GM12874 (cell line): ENCODE measurements at regions not wholly inside any gene's neighbourhood (a gene's known extent, or its start where the extent isn't known, plus 50 kb on each side); places are given as distances from the start of the nearest gene placed in this dataset.

Experiments
- TF ChIP-seq, protein P1 (sequence below): IDR thresholded peaks from 2 replicates; pipeline ENCODE4 v1.5.1; 2011; ENCODE audit warnings: low read depth, mild to moderate bottlenecking, control low read depth, low read length, moderate library complexity; ENCODE audit not compliant: insufficient read depth

- TF ChIP-seq, protein P1, sequence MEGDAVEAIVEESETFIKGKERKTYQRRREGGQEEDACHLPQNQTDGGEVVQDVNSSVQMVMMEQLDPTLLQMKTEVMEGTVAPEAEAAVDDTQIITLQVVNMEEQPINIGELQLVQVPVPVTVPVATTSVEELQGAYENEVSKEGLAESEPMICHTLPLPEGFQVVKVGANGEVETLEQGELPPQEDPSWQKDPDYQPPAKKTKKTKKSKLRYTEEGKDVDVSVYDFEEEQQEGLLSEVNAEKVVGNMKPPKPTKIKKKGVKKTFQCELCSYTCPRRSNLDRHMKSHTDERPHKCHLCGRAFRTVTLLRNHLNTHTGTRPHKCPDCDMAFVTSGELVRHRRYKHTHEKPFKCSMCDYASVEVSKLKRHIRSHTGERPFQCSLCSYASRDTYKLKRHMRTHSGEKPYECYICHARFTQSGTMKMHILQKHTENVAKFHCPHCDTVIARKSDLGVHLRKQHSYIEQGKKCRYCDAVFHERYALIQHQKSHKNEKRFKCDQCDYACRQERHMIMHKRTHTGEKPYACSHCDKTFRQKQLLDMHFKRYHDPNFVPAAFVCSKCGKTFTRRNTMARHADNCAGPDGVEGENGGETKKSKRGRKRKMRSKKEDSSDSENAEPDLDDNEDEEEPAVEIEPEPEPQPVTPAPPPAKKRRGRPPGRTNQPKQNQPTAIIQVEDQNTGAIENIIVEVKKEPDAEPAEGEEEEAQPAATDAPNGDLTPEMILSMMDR = no peak
These were observed 72.1 kb upstream of the PARD3B start for GRCh38 chr2:204473224-204473623.

DNA sequence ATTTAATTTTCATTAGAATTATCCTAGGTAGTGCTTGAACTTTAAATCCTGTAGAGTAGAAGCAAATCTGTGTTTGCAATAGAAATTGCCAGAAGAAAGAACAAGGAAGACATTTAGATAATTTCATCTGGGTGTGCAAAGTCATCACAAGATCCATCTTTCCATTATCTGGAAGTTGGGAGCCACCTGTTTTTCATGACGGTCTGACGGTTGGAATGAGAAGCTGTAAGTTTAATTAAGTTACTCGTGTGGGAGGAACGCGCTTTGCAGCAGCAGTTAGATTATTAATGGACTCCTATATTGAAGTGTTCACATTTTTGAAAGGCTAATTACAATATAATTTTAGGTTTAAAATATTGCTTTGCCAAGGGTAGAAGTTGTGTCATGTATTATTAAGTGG, 69.9 kb upstream of the PARD3B start:
- TF ChIP-seq, protein P1 = no peak

DNA sequence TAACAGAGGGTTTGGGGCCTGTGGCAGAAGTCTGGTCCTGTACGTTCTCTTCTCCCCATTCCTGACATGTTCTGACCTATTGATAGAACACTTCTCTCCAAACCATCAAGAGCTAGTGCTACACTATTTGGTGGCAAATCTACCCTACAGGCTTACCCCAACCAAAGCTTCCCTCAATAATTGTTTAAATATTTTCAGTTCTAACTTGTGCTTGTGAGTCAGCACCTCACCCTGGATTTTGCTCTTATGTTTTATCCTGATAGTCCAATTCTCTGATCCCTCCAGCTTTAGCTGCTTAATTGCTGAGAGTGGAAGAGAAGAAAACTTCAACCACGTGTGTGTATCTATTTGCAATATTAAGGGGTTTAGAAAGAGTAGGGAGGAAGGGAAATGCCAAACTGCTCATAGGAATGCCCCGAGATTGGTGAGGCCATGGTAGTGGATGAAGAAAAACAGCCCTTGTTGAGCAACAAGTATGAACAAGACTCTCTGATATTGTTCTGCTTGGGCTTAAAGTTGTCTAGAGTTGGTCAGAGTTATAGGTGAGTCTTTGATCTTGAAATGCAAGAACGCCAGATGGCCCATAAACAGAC, 67.8 kb upstream of the PARD3B start:
- TF ChIP-seq, protein P1 = no peak

DNA sequence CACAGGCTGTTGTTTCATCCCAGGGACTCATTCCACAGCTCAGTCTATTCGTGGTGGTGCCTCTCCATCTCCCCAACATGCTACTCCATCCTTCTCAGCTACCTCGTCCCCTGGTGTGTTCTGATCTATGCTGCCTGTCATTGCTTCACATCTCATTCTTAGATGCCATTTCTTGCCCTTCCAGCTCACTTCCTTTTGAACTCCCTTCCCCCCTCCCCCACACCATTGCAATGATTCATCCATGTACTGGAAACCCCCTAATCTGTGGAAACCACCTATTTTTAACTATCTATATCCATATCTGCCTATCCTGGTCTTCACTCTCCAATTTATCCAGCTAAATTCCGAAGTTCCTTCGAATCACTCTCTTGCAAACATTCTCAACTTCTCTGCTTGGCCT, 65.7 kb upstream of the PARD3B start:
- TF ChIP-seq, protein P1 = no peak

GRCh38 chr2:204480676-204481075, 64.6 kb upstream of the PARD3B start:
- TF ChIP-seq, protein P1 = no peak

- TF ChIP-seq, protein P1 = no peak
These were observed 61.6 kb upstream of the PARD3B start for GRCh38 chr2:204483608-204484081.

DNA sequence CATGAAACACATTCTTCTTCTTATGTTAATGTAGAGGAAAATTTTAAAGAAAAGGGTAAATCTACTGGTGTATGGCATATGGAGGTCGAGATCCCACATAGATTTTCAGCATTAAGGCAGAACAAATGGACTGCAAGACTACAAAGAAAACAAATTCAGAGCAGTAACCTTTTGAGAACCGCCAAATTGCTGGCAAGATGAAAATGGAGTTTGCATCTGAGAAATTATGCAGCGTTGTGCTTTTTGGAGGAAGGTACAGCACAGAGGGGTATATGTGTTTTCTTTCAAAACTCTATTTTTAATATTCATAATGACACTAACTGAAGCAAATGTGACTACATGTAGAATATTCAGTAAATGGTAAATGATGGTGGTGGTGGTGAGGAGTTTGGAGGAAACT, 59.0 kb upstream of the PARD3B start:
- TF ChIP-seq, protein P1 = no peak

DNA sequence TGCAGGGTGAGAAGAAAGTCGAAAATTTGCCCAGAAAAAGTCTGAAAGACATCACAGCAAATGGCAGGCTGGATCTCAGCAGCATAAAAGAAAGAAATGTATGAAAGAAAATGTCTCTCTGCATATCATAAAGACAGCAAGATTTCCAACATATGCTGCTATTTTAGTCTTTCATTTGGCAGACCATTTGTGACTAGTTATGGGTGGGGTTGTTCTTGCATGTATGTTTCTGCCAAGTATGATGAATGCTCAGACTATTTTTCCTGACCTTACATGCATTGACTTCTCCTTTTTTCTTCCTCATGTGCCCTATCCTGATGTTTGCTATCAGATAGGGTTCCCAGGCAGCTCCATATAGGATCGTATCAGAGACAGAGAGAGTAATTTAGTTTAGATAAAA, 58.5 kb upstream of the PARD3B start:
- TF ChIP-seq, protein P1 = no peak
